ENCODE measurements at regions not wholly inside any gene's neighbourhood (a gene's known extent, or its start where the extent isn't known, plus 50 kb on each side); places are given as distances from the start of the nearest gene placed in this dataset.

GRCh38 chr9:1938135-1938534 lies 77.0 kb upstream of the SMARCA2 start:
- H3K9me3 ChIP-seq (ENCODE audit: insufficient read depth, low read length): no peaks in the 10 kb centered on the region; the same call in 1 of the 2 replicates
- H3K4me1 ChIP-seq (ENCODE audit: insufficient read depth, insufficient read length): no peaks in the 10 kb centered on the region
- no peak for DNase-seq (ENCODE audit: low read depth, low spot score)
- H3K9ac ChIP-seq (ENCODE audit: insufficient read length, low read depth): no peak overlapping the region
- H3K36me3 ChIP-seq (ENCODE audit: insufficient read depth, insufficient read length, low read length): no peaks in the 10 kb centered on the region
- no peak for TF ChIP-seq ZNF274 (IDR thresholded peaks at IDR 0.05; ENCODE audit: low read depth, low read length)
- no peak for TF ChIP-seq YY1 (IDR thresholded peaks at IDR 0.05; ENCODE audit: insufficient read depth, insufficient read length)
- no peak for TF ChIP-seq SUZ12 (IDR thresholded peaks at IDR 0.05; ENCODE audit: extremely low read depth, insufficient read depth, insufficient read length)
- H3K4me3 ChIP-seq (ENCODE audit: insufficient read length, low read depth): no peak overlapping the region
- no peaks in the 10 kb centered on the region for H3K27me3 ChIP-seq (ENCODE audit: insufficient read depth, insufficient read length)

GRCh38 chr9:1938675-1939170 lies 76.4 kb upstream of the SMARCA2 start:
- no peaks in the 10 kb centered on the region; the same call in 1 of the 2 replicates for H3K9me3 ChIP-seq (ENCODE audit: insufficient read depth, low read length)
- no peak for DNase-seq (ENCODE audit: low read depth, low spot score)
- H3K4me1 ChIP-seq (ENCODE audit: insufficient read depth, insufficient read length): no peaks in the 10 kb centered on the region
- H3K27me3 ChIP-seq (ENCODE audit: insufficient read depth, insufficient read length): no peaks in the 10 kb centered on the region
- H3K36me3 ChIP-seq (ENCODE audit: insufficient read depth, insufficient read length, low read length): no peaks in the 10 kb centered on the region
- TF ChIP-seq ZNF274 (IDR thresholded peaks at IDR 0.05; ENCODE audit: low read depth, low read length): no peak
- TF ChIP-seq YY1 (IDR thresholded peaks at IDR 0.05; ENCODE audit: insufficient read depth, insufficient read length): no peak
- no peak for TF ChIP-seq SUZ12 (IDR thresholded peaks at IDR 0.05; ENCODE audit: extremely low read depth, insufficient read depth, insufficient read length)
- no peak overlapping the region for H3K9ac ChIP-seq (ENCODE audit: insufficient read length, low read depth)
- no peak overlapping the region for H3K4me3 ChIP-seq (ENCODE audit: insufficient read length, low read depth)

- TF ChIP-seq ZNF274 (IDR thresholded peaks at IDR 0.05; ENCODE audit: low read depth, low read length) (no peak), SUZ12 (IDR thresholded peaks at IDR 0.05; ENCODE audit: extremely low read depth, insufficient read depth, insufficient read length) (no peak), YY1 (IDR thresholded peaks at IDR 0.05; ENCODE audit: insufficient read depth, insufficient read length) (no peak)
- Histone ChIP-seq H3K27me3 (ENCODE audit: insufficient read depth, insufficient read length) (no peaks in the 10 kb centered on the region), H3K36me3 (ENCODE audit: insufficient read depth, insufficient read length, low read length) (no peaks in the 10 kb centered on the region), H3K9ac (ENCODE audit: insufficient read length, low read depth) (no peak overlapping the region), H3K9me3 (ENCODE audit: insufficient read depth, low read length) (no peaks in the 10 kb centered on the region; the same call in 1 of the 2 replicates), H3K4me3 (ENCODE audit: insufficient read length, low read depth) (no peak overlapping the region), H3K4me1 (ENCODE audit: insufficient read depth, insufficient read length) (no peaks in the 10 kb centered on the region)
- DNase-seq (ENCODE audit: low read depth, low spot score): no peak
Observed at GRCh38 chr9:1939466-1939865, 75.7 kb upstream of the SMARCA2 start.

- TF ChIP-seq ZNF274 (IDR thresholded peaks at IDR 0.05; ENCODE audit: low read depth, low read length) (no peak), SUZ12 (IDR thresholded peaks at IDR 0.05; ENCODE audit: extremely low read depth, insufficient read depth, insufficient read length) (no peak), YY1 (IDR thresholded peaks at IDR 0.05; ENCODE audit: insufficient read depth, insufficient read length) (no peak)
- Histone ChIP-seq H3K4me3 (ENCODE audit: insufficient read length, low read depth) (no peak overlapping the region), H3K27me3 (ENCODE audit: insufficient read depth, insufficient read length) (no peaks in the 10 kb centered on the region), H3K4me1 (ENCODE audit: insufficient read depth, insufficient read length) (no peaks in the 10 kb centered on the region), H3K9ac (ENCODE audit: insufficient read length, low read depth) (no peak overlapping the region), H3K36me3 (ENCODE audit: insufficient read depth, insufficient read length, low read length) (no peaks in the 10 kb centered on the region), H3K9me3 (ENCODE audit: insufficient read depth, low read length) (no peaks in the 10 kb centered on the region; the same call in 1 of the 2 replicates)
- peak; percentile 25 for DNase-seq (ENCODE audit: low read depth, low spot score)
Observed at GRCh38 chr9:1939926-1940368, 75.2 kb upstream of the SMARCA2 start.

GRCh38 chr9:1941989-1942388 lies 73.2 kb upstream of the SMARCA2 start:
- DNase-seq (ENCODE audit: low read depth, low spot score): no peak
- H3K9ac ChIP-seq (ENCODE audit: insufficient read length, low read depth): no peak overlapping the region
- no peak overlapping the region for H3K4me3 ChIP-seq (ENCODE audit: insufficient read length, low read depth)
- no peaks in the 10 kb centered on the region; the same call in 1 of the 2 replicates for H3K9me3 ChIP-seq (ENCODE audit: insufficient read depth, low read length)
- H3K27me3 ChIP-seq (ENCODE audit: insufficient read depth, insufficient read length): no peaks in the 10 kb centered on the region
- TF ChIP-seq SUZ12 (IDR thresholded peaks at IDR 0.05; ENCODE audit: extremely low read depth, insufficient read depth, insufficient read length): no peak
- TF ChIP-seq ZNF274 (IDR thresholded peaks at IDR 0.05; ENCODE audit: low read depth, low read length): no peak
- no peak for TF ChIP-seq YY1 (IDR thresholded peaks at IDR 0.05; ENCODE audit: insufficient read depth, insufficient read length)
- H3K4me1 ChIP-seq (ENCODE audit: insufficient read depth, insufficient read length): no peaks in the 10 kb centered on the region
- no peaks in the 10 kb centered on the region for H3K36me3 ChIP-seq (ENCODE audit: insufficient read depth, insufficient read length, low read length)

- Histone ChIP-seq H3K27me3 (ENCODE audit: insufficient read depth, insufficient read length) (no peaks in the 10 kb centered on the region), H3K9ac (ENCODE audit: insufficient read length, low read depth) (no peak overlapping the region), H3K9me3 (ENCODE audit: insufficient read depth, low read length) (no peaks in the 10 kb centered on the region), H3K36me3 (ENCODE audit: insufficient read depth, insufficient read length, low read length) (no peaks in the 10 kb centered on the region), H3K4me3 (ENCODE audit: insufficient read length, low read depth) (no peak overlapping the region), H3K4me1 (ENCODE audit: insufficient read depth, insufficient read length) (no peaks in the 10 kb centered on the region)
- DNase-seq (ENCODE audit: low read depth, low spot score): no peak
- TF ChIP-seq SUZ12 (IDR thresholded peaks at IDR 0.05; ENCODE audit: extremely low read depth, insufficient read depth, insufficient read length) (no peak), ZNF274 (IDR thresholded peaks at IDR 0.05; ENCODE audit: low read depth, low read length) (no peak), YY1 (IDR thresholded peaks at IDR 0.05; ENCODE audit: insufficient read depth, insufficient read length) (no peak)
Observed at GRCh38 chr9:1946526-1947283, 68.4 kb upstream of the SMARCA2 start.

- no peak for TF ChIP-seq SUZ12 (IDR thresholded peaks at IDR 0.05; ENCODE audit: extremely low read depth, insufficient read depth, insufficient read length)
- TF ChIP-seq ZNF274 (IDR thresholded peaks at IDR 0.05; ENCODE audit: low read depth, low read length): no peak
- no peak for TF ChIP-seq YY1 (IDR thresholded peaks at IDR 0.05; ENCODE audit: insufficient read depth, insufficient read length)
- Histone ChIP-seq H3K9me3 (ENCODE audit: insufficient read depth, low read length) (no peaks in the 10 kb centered on the region), H3K36me3 (ENCODE audit: insufficient read depth, insufficient read length, low read length) (no peaks in the 10 kb centered on the region), H3K4me3 (ENCODE audit: insufficient read length, low read depth) (no peak overlapping the region), H3K9ac (ENCODE audit: insufficient read length, low read depth) (no peak overlapping the region), H3K27me3 (ENCODE audit: insufficient read depth, insufficient read length) (no peaks in the 10 kb centered on the region), H3K4me1 (ENCODE audit: insufficient read depth, insufficient read length) (no peaks in the 10 kb centered on the region)
- no peak for DNase-seq (ENCODE audit: low read depth, low spot score)
Observed at GRCh38 chr9:1947438-1947837, 67.7 kb upstream of the SMARCA2 start.

Measured in NT2/D1 (cell line).